ENCODE measurements at regions not wholly inside any gene's neighbourhood (a gene's known extent, or its start where the extent isn't known, plus 50 kb on each side); places are given as distances from the start of the nearest gene placed in this dataset.

GRCh38 chr16:55929181-55929580 is 54.0 kb upstream of the CES5A start:
- Histone ChIP-seq H3K4me3 (ENCODE audit: low read length in 2 of 2) (no peak overlapping the region), H3K27ac (replicated peaks; ENCODE audit: low read length) (no peak overlapping the region), H3K23ac (ENCODE audit: low read depth, low read length, poor library complexity) (peak overlapping the region; percentile 20), H2AK5ac (ENCODE audit: low read depth, low read length) (no peak overlapping the region), H3K14ac (ENCODE audit: low read length) (no peak overlapping the region), H2BK5ac (ENCODE audit: low read length) (no peak overlapping the region), H3K18ac (ENCODE audit: low read length) (peak overlapping the region; percentile 29), H4K8ac (ENCODE audit: low read depth, low read length) (no peak overlapping the region), H2BK120ac (ENCODE audit: low read depth, low read length) (no peak overlapping the region), H2AFZ (ENCODE audit: low read length) (no peak overlapping the region), H3K36me3 (replicated peaks in 1 of 2; ENCODE audit: control insufficient read depth in 2 of 2, insufficient read depth in 2 of 2, low read length in 2 of 2) (no peaks in the 10 kb centered on the region), H2BK15ac (ENCODE audit: low read length) (no peak overlapping the region), H3K4me2 (ENCODE audit: insufficient read depth, low read length, poor library complexity, severe bottlenecking) (no peak overlapping the region), H3K4me1 (ENCODE audit: control insufficient read depth in 2 of 2, insufficient read depth in 1 of 2, low read depth in 1 of 2, low read length in 2 of 2) (no peaks in the 10 kb centered on the region), H3K9ac (ENCODE audit: low read depth, low read length, poor library complexity) (no peak overlapping the region), H4K91ac (ENCODE audit: low read depth, low read length, poor library complexity) (no peak overlapping the region), H2BK12ac (ENCODE audit: low read length) (no peak overlapping the region), H3K9me3 (replicated peaks in 1 of 2; ENCODE audit: control insufficient read depth in 2 of 2, insufficient read depth in 1 of 2, low read depth in 1 of 2, low read length in 2 of 2) (no peaks in the 10 kb centered on the region), H3K27me3 (ENCODE audit: control insufficient read depth in 3 of 3, insufficient read depth in 3 of 3, low read depth in 1 of 3, low read length in 3 of 3) (no peaks in the 10 kb centered on the region), H3K79me1 (ENCODE audit: low read depth, low read length) (no peaks in the 10 kb centered on the region), H3K4ac (ENCODE audit: low read length) (no peak overlapping the region)
- WGBS, 2 donors (ENCODE audit: extremely low coverage in 2 of 2, insufficient read length in 2 of 2, insufficient replicate concordance in 1 of 2) = no CpG with 5 or more reads among the region's 8 CpGs
- no peak for DNase-seq (ENCODE audit: low spot score)

- Histone ChIP-seq H2BK5ac (ENCODE audit: low read length) (no peak overlapping the region), H3K27ac (replicated peaks; ENCODE audit: low read length) (no peak overlapping the region), H3K4ac (ENCODE audit: low read length) (no peak overlapping the region), H3K4me3 (ENCODE audit: low read length in 2 of 2) (no peak overlapping the region), H3K27me3 (ENCODE audit: control insufficient read depth in 3 of 3, insufficient read depth in 3 of 3, low read depth in 1 of 3, low read length in 3 of 3) (no peaks in the 10 kb centered on the region), H3K23ac (ENCODE audit: low read depth, low read length, poor library complexity) (no peak overlapping the region), H3K9me3 (replicated peaks in 1 of 2; ENCODE audit: control insufficient read depth in 2 of 2, insufficient read depth in 1 of 2, low read depth in 1 of 2, low read length in 2 of 2) (peaks cover 0 to under 1% of the 10 kb centered on the region in 2 donors), H3K36me3 (replicated peaks in 1 of 2; ENCODE audit: control insufficient read depth in 2 of 2, insufficient read depth in 2 of 2, low read length in 2 of 2) (no peaks in the 10 kb centered on the region), H2BK15ac (ENCODE audit: low read length) (no peak overlapping the region), H3K14ac (ENCODE audit: low read length) (no peak overlapping the region), H3K4me1 (ENCODE audit: control insufficient read depth in 2 of 2, insufficient read depth in 1 of 2, low read depth in 1 of 2, low read length in 2 of 2) (no peaks in the 10 kb centered on the region), H3K4me2 (ENCODE audit: insufficient read depth, low read length, poor library complexity, severe bottlenecking) (no peak overlapping the region), H2BK120ac (ENCODE audit: low read depth, low read length) (no peak overlapping the region), H2AFZ (ENCODE audit: low read length) (no peak overlapping the region), H3K18ac (ENCODE audit: low read length) (no peak overlapping the region), H2AK5ac (ENCODE audit: low read depth, low read length) (no peak overlapping the region), H4K91ac (ENCODE audit: low read depth, low read length, poor library complexity) (no peak overlapping the region), H2BK12ac (ENCODE audit: low read length) (no peak overlapping the region), H4K8ac (ENCODE audit: low read depth, low read length) (no peak overlapping the region), H3K9ac (ENCODE audit: low read depth, low read length, poor library complexity) (no peak overlapping the region), H3K79me1 (ENCODE audit: low read depth, low read length) (no peaks in the 10 kb centered on the region)
- WGBS, 2 donors (ENCODE audit: extremely low coverage in 2 of 2, insufficient read length in 2 of 2, insufficient replicate concordance in 1 of 2) = no CpG with 5 or more reads among the region's 3 CpGs
- DNase-seq (ENCODE audit: low spot score) = no peak
Measured at GRCh38 chr16:55925242-55925641, 50.1 kb upstream of the CES5A start.

Measured in neuronal stem cell (in vitro differentiated cells).